ENCODE measurements at regions not wholly inside any gene's neighbourhood (a gene's known extent, or its start where the extent isn't known, plus 50 kb on each side); places are given as distances from the start of the nearest gene placed in this dataset.

DNA sequence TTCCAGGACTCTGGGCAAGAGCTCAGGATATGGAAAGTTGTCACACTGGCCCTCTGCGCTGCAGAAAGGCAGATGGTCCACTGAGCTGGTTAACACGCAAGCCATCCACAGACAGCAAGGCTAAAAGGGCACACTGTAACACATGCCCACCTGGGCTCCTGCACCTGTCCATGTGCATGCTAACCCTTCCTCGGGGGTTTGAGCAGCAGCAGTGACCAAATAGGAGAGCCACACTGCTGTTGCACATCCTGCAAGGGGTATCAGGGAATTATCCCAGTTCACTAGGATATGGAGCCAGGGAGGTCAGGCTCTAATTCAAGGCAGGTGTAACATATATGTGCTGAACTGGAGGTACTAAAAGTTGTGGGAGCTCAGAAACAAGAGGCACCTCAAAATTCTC lies 471.0 kb upstream of the CDH5 start:
- no peak for TF ChIP-seq CTCF (IDR thresholded peaks at IDR 0.05)

DNA sequence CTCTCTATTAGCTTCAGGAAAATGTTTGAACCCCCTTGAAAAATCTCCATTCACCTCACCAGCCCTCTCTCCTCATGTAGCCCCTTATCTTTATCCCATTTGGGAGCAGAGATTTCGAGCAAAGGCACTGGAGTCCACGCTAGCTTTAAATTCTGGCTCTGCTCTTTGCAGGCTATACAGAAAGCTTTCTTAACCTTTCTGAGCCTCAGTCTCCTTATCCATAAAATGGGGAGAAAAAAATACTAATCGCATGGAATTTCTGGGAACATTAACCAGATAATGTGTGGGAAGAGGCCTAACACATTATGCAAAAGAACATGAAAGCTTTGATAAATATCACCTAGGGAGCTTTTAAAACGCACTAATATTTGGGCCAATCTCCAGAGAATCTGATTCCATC lies 476.3 kb upstream of the CDH5 start:
- TF ChIP-seq CTCF (IDR thresholded peaks at IDR 0.05) = no peak

DNA sequence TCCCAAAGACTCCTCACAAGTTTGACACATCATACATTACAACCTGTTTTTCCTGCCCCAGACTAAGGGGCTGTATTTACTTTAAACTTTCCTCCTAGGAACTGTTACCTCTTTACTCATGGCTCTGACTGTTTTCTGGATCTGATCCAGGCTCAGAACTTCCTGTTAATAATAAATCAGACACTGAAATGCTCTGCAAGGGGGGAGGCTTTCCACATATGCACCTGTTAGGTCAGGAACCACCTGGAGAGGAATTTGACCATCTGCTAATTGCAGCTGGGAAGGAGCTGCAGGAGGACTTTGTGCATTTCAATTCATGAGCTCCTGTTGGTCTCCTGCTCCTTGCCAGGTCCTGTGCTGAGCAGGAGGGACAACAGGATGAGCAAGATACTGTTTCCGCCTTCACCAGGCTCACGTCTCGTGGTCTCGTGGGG lies 476.9 kb upstream of the CDH5 start:
- no peak for TF ChIP-seq CTCF (IDR thresholded peaks at IDR 0.05)

DNA sequence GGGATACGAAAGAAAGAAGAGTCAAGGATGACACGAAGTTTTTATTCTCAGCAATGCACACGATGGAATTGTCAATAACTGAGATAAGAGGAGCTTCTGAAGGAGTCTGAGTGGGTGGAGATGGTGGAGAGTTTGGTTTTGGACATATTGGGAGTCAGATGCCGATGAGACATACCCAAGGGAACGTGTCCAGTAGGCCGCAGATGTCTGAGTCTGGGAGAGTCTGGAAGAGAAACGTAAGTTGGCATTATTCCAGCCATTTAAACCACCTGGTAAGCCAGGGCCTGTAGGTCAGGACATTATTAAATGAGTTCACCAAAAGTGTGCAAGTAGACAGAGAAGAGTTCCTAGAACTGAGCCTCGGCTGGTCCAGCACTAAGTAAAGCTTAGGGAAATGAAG lies 478.3 kb upstream of the CDH5 start:
- TF ChIP-seq CTCF (IDR thresholded peaks at IDR 0.05) = no peak

GRCh38 chr16:65884018-65884417 lies 482.5 kb upstream of the CDH5 start:
- TF ChIP-seq CTCF (IDR thresholded peaks at IDR 0.05) = no peak

GRCh38 chr16:65878347-65878746 lies 488.1 kb upstream of the CDH5 start:
- no peak for TF ChIP-seq CTCF (IDR thresholded peaks at IDR 0.05)

DNA sequence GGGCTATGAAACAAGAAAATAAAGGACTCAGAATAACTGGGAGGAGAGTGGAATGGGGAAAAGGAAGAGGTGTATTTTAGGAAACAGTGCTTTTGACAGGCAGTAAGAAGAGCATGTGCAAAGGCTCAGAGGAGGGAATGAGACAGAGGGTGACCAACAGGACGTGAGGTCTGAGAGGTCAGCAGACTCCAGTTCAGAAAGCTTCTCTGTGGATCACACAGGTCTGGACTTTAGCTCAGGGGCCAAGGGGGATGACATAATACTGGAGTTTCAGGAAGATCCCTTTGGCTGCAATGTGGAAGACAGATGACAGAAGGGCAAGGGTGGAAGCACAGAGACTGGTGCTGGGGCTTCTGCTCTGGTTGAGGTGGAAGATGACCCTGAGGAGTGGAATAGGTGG lies 489.9 kb upstream of the CDH5 start:
- TF ChIP-seq CTCF (IDR thresholded peaks at IDR 0.05) = no peak

- TF ChIP-seq CTCF (IDR thresholded peaks at IDR 0.05) = no peak
These were observed 490.5 kb upstream of the CDH5 start for GRCh38 chr16:65876056-65876408.
